ENCODE measurements at regions not wholly inside any gene's neighbourhood (a gene's known extent, or its start where the extent isn't known, plus 50 kb on each side); places are given as distances from the start of the nearest gene placed in this dataset.

GRCh38 chrX:34379891-34380290 lies 247.8 kb upstream of the FAM47A start:
- H4K20me1 ChIP-seq (replicated peaks; ENCODE audit: insufficient read depth), result no peaks in the 10 kb centered on the region
- no peaks in the 10 kb centered on the region for H3K36me3 ChIP-seq (ENCODE audit: insufficient read depth)
- no peaks in the 10 kb centered on the region for H3K9me3 Mint-ChIP-seq
- DNase-seq (ENCODE audit: low spot score) (no peak), ATAC-seq (no peak)
- H3F3A ChIP-seq (replicated peaks; ENCODE audit: low read depth), result no peaks in the 10 kb centered on the region
- H3K9me2 ChIP-seq (ENCODE audit: insufficient read depth), result no peaks in the 10 kb centered on the region
- no peak for TF ChIP-seq ZNF462 (CRISPR knock-in tag; IDR thresholded peaks at IDR 0.05)
- no peak for TF ChIP-seq ZNF114 (CRISPR knock-in tag; IDR thresholded peaks at IDR 0.05)
- no peak for TF ChIP-seq REST (IDR thresholded peaks at IDR 0.05; ENCODE audit: unreplicated experiment)
- TF ChIP-seq CTCF (conservative IDR thresholded peaks at IDR 0.05; ENCODE audit: low read depth in 2 of 2), result no peak
- no peak for TF ChIP-seq NANOG (IDR thresholded peaks at IDR 0.05; ENCODE audit: borderline replicate concordance)
- TF ChIP-seq JUNB (IDR thresholded peaks at IDR 0.05; ENCODE audit: unreplicated experiment), result no peak
- TF ChIP-seq POLR2AphosphoS5 (IDR thresholded peaks at IDR 0.05; ENCODE audit: low read depth), result no peak
- no peak for TF ChIP-seq EZH2 (IDR thresholded peaks at IDR 0.05; ENCODE audit: low read depth, unreplicated experiment)
- no peak for TF ChIP-seq ZNF331 (CRISPR knock-in tag; IDR thresholded peaks at IDR 0.05; ENCODE audit: low read depth)
- H3K27me3 Mint-ChIP-seq (ENCODE audit: insufficient read depth, low read depth, poor library complexity), result no peaks in the 10 kb centered on the region
- H3K4me2 ChIP-seq, result no peak overlapping the region
- no peaks in the 10 kb centered on the region for H3K79me2 ChIP-seq (replicated peaks; ENCODE audit: insufficient read depth)
- no peaks in the 10 kb centered on the region for H3K36me3 Mint-ChIP-seq (ENCODE audit: low read depth)
- no peaks in the 10 kb centered on the region for H3K27me3 ChIP-seq (ENCODE audit: insufficient read depth)
- no peaks in the 10 kb centered on the region for H3K4me1 Mint-ChIP-seq
- H3K27ac ChIP-seq (ENCODE audit: low read depth), result no peak overlapping the region
- H3K27ac Mint-ChIP-seq, result no peak overlapping the region
- H3K4me3 ChIP-seq, result no peak overlapping the region
- H3K4me3 Mint-ChIP-seq, result no peak overlapping the region
- H2AFZ ChIP-seq, result no peak overlapping the region
- no peaks in the 10 kb centered on the region for H3K4me1 ChIP-seq (ENCODE audit: insufficient read depth)

Data from GM23338 (cell line).